ENCODE measurements at regions not wholly inside any gene's neighbourhood (a gene's known extent, or its start where the extent isn't known, plus 50 kb on each side); places are given as distances from the start of the nearest gene placed in this dataset.

DNA sequence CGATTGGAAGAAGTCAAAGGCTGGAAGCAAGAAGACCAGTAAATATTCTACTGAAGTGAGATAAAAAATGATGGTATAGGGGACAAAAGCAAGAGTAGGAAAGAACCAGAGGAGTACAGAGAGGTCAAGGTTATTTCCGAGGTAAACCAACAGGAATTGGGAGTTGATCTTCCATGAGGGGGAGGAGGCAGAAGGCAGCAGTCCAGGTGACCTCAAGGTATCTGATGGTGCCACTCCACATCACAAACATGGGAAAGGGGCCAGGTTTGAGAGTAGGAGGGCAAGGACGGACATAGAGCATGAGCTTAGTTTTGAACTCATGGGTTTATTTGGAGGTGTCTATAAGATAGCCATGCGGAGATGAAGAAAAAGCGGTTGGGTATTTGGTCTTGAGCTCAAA, 79.4 kb upstream of the CDYL2 start:
- Mint-ChIP-seq H3K9me3 (no peaks in the 10 kb centered on the region), H3K27me3 (ENCODE audit: insufficient read depth, low read depth, poor library complexity) (no peaks in the 10 kb centered on the region), H3K36me3 (ENCODE audit: low read depth) (no peaks in the 10 kb centered on the region), H3K4me1 (no peaks in the 10 kb centered on the region), H3K4me3 (no peak overlapping the region), H3K27ac (no peak overlapping the region)
- Histone ChIP-seq H3K9me2 (ENCODE audit: insufficient read depth) (no peaks in the 10 kb centered on the region), H3K27me3 (ENCODE audit: insufficient read depth) (no peaks in the 10 kb centered on the region), H3K4me3 (no peak overlapping the region), H3K4me1 (ENCODE audit: insufficient read depth) (no peaks in the 10 kb centered on the region), H4K20me1 (replicated peaks; ENCODE audit: insufficient read depth) (no peaks in the 10 kb centered on the region), H2AFZ (no peak overlapping the region), H3K36me3 (ENCODE audit: insufficient read depth) (no peaks in the 10 kb centered on the region), H3K79me2 (replicated peaks; ENCODE audit: insufficient read depth) (no peaks in the 10 kb centered on the region), H3F3A (replicated peaks; ENCODE audit: low read depth) (no peaks in the 10 kb centered on the region), H3K27ac (ENCODE audit: low read depth) (no peak overlapping the region), H3K4me2 (no peak overlapping the region)
- DNase-seq (ENCODE audit: low spot score) (no peak), ATAC-seq (no peak)
- TF ChIP-seq NANOG (IDR thresholded peaks at IDR 0.05; ENCODE audit: borderline replicate concordance) (no peak), JUNB (IDR thresholded peaks at IDR 0.05; ENCODE audit: unreplicated experiment) (no peak), CREB1 (CRISPR knock-in tag; IDR thresholded peaks at IDR 0.05; ENCODE audit: low read depth) (no peak), ZNF114 (CRISPR knock-in tag; IDR thresholded peaks at IDR 0.05) (no peak), STAT1 (IDR thresholded peaks at IDR 0.05; ENCODE audit: unreplicated experiment) (no peak), EZH2phosphoT487 (IDR thresholded peaks at IDR 0.05; ENCODE audit: unreplicated experiment) (no peak)
- TF ChIP-seq, protein P1, sequence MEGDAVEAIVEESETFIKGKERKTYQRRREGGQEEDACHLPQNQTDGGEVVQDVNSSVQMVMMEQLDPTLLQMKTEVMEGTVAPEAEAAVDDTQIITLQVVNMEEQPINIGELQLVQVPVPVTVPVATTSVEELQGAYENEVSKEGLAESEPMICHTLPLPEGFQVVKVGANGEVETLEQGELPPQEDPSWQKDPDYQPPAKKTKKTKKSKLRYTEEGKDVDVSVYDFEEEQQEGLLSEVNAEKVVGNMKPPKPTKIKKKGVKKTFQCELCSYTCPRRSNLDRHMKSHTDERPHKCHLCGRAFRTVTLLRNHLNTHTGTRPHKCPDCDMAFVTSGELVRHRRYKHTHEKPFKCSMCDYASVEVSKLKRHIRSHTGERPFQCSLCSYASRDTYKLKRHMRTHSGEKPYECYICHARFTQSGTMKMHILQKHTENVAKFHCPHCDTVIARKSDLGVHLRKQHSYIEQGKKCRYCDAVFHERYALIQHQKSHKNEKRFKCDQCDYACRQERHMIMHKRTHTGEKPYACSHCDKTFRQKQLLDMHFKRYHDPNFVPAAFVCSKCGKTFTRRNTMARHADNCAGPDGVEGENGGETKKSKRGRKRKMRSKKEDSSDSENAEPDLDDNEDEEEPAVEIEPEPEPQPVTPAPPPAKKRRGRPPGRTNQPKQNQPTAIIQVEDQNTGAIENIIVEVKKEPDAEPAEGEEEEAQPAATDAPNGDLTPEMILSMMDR (conservative IDR thresholded peaks at IDR 0.05; ENCODE audit: low read depth in 2 of 2): no peak
- TF ChIP-seq, protein P2, sequence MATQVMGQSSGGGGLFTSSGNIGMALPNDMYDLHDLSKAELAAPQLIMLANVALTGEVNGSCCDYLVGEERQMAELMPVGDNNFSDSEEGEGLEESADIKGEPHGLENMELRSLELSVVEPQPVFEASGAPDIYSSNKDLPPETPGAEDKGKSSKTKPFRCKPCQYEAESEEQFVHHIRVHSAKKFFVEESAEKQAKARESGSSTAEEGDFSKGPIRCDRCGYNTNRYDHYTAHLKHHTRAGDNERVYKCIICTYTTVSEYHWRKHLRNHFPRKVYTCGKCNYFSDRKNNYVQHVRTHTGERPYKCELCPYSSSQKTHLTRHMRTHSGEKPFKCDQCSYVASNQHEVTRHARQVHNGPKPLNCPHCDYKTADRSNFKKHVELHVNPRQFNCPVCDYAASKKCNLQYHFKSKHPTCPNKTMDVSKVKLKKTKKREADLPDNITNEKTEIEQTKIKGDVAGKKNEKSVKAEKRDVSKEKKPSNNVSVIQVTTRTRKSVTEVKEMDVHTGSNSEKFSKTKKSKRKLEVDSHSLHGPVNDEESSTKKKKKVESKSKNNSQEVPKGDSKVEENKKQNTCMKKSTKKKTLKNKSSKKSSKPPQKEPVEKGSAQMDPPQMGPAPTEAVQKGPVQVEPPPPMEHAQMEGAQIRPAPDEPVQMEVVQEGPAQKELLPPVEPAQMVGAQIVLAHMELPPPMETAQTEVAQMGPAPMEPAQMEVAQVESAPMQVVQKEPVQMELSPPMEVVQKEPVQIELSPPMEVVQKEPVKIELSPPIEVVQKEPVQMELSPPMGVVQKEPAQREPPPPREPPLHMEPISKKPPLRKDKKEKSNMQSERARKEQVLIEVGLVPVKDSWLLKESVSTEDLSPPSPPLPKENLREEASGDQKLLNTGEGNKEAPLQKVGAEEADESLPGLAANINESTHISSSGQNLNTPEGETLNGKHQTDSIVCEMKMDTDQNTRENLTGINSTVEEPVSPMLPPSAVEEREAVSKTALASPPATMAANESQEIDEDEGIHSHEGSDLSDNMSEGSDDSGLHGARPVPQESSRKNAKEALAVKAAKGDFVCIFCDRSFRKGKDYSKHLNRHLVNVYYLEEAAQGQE (IDR thresholded peaks at IDR 0.05; ENCODE audit: unreplicated experiment): no peak

DNA sequence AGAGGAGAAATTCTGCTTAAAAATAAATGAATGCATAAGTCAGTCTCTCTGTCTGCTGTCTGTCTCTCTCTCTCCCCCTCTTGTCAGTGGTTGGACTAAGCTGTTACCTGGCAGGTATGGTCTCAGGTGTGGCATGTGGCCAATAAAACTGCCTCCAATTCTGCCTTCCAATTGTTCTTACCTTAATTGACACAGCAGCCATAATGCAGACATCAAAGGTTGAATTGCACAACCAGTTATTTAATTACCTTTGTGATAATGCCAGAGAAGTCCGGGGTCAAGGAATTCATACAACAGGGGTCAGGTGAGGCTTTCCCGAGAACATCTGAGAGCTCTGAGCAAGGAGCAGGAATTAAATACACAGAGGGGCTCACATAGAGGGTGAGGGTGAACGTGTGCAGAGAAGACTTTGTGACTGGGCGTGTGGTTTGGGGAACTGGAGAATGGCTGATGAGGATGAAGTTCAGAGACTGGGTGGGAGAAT, 78.8 kb upstream of the CDYL2 start:
- Histone ChIP-seq H2AFZ (no peak overlapping the region), H4K20me1 (replicated peaks; ENCODE audit: insufficient read depth) (no peaks in the 10 kb centered on the region), H3K9me2 (ENCODE audit: insufficient read depth) (no peaks in the 10 kb centered on the region), H3K4me2 (no peak overlapping the region), H3K27me3 (ENCODE audit: insufficient read depth) (no peaks in the 10 kb centered on the region), H3K4me1 (ENCODE audit: insufficient read depth) (no peaks in the 10 kb centered on the region), H3K36me3 (ENCODE audit: insufficient read depth) (no peaks in the 10 kb centered on the region), H3K79me2 (replicated peaks; ENCODE audit: insufficient read depth) (no peaks in the 10 kb centered on the region), H3F3A (replicated peaks; ENCODE audit: low read depth) (no peaks in the 10 kb centered on the region), H3K27ac (ENCODE audit: low read depth) (no peak overlapping the region), H3K4me3 (no peak overlapping the region)
- DNase-seq (ENCODE audit: low spot score) (no peak), ATAC-seq (no peak)
- no peaks in the 10 kb centered on the region for H3K27me3 Mint-ChIP-seq (ENCODE audit: insufficient read depth, low read depth, poor library complexity)
- H3K36me3 Mint-ChIP-seq (ENCODE audit: low read depth): no peaks in the 10 kb centered on the region
- no peak overlapping the region for H3K4me3 Mint-ChIP-seq
- H3K9me3 Mint-ChIP-seq: no peaks in the 10 kb centered on the region
- no peaks in the 10 kb centered on the region for H3K4me1 Mint-ChIP-seq
- H3K27ac Mint-ChIP-seq: no peak overlapping the region
- no peak for TF ChIP-seq NANOG (IDR thresholded peaks at IDR 0.05; ENCODE audit: borderline replicate concordance)
- TF ChIP-seq, protein P3, sequence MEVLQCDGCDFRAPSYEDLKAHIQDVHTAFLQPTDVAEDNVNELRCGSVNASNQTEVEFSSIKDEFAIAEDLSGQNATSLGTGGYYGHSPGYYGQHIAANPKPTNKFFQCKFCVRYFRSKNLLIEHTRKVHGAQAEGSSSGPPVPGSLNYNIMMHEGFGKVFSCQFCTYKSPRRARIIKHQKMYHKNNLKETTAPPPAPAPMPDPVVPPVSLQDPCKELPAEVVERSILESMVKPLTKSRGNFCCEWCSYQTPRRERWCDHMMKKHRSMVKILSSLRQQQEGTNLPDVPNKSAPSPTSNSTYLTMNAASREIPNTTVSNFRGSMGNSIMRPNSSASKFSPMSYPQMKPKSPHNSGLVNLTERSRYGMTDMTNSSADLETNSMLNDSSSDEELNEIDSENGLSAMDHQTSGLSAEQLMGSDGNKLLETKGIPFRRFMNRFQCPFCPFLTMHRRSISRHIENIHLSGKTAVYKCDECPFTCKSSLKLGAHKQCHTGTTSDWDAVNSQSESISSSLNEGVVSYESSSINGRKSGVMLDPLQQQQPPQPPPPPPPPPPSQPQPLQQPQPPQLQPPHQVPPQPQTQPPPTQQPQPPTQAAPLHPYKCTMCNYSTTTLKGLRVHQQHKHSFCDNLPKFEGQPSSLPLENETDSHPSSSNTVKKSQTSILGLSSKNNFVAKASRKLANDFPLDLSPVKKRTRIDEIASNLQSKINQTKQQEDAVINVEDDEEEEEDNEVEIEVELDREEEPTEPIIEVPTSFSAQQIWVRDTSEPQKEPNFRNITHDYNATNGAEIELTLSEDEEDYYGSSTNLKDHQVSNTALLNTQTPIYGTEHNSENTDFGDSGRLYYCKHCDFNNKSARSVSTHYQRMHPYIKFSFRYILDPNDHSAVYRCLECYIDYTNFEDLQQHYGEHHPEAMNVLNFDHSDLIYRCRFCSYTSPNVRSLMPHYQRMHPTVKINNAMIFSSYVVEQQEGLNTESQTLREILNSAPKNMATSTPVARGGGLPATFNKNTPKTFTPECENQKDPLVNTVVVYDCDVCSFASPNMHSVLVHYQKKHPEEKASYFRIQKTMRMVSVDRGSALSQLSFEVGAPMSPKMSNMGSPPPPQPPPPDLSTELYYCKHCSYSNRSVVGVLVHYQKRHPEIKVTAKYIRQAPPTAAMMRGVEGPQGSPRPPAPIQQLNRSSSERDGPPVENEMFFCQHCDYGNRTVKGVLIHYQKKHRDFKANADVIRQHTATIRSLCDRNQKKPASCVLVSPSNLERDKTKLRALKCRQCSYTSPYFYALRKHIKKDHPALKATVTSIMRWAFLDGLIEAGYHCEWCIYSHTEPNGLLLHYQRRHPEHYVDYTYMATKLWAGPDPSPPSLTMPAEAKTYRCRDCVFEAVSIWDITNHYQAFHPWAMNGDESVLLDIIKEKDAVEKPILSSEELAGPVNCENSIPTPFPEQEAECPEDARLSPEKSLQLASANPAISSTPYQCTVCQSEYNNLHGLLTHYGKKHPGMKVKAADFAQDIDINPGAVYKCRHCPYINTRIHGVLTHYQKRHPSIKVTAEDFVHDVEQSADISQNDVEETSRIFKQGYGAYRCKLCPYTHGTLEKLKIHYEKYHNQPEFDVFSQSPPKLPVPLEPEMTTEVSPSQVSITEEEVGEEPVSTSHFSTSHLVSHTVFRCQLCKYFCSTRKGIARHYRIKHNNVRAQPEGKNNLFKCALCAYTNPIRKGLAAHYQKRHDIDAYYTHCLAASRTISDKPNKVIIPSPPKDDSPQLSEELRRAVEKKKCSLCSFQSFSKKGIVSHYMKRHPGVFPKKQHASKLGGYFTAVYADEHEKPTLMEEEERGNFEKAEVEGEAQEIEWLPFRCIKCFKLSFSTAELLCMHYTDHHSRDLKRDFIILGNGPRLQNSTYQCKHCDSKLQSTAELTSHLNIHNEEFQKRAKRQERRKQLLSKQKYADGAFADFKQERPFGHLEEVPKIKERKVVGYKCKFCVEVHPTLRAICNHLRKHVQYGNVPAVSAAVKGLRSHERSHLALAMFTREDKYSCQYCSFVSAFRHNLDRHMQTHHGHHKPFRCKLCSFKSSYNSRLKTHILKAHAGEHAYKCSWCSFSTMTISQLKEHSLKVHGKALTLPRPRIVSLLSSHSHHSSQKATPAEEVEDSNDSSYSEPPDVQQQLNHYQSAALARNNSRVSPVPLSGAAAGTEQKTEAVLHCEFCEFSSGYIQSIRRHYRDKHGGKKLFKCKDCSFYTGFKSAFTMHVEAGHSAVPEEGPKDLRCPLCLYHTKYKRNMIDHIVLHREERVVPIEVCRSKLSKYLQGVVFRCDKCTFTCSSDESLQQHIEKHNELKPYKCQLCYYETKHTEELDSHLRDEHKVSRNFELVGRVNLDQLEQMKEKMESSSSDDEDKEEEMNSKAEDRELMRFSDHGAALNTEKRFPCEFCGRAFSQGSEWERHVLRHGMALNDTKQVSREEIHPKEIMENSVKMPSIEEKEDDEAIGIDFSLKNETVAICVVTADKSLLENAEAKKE (CRISPR knock-in tag; IDR thresholded peaks at IDR 0.05): no peak
- TF ChIP-seq CREB1 (CRISPR knock-in tag; IDR thresholded peaks at IDR 0.05; ENCODE audit: low read depth): no peak
- no peak for TF ChIP-seq ZNF114 (CRISPR knock-in tag; IDR thresholded peaks at IDR 0.05)

Measured in GM23338 (cell line).